Activated B cell treated with CpG ODN at 0.5 μM for 24 hours (primary cell): ENCODE measurements at regions not wholly inside any gene's neighbourhood (a gene's known extent, or its start where the extent isn't known, plus 50 kb on each side); places are given as distances from the start of the nearest gene placed in this dataset.

Experiments
- ATAC-seq: fragments of 200-7000 bp; cut with Tn5 transposase; one replicate; pipeline ENCODE4 v1.10.0; 2021; ENCODE audit warnings: low read depth, mild to moderate bottlenecking, moderate library complexity
- CTCF ChIA-PET: fragments of 350-600 bp; sonication (Branson Sonifier 250); formaldehyde crosslinking; loops from one replicate; lab custom pipeline; 2021; ENCODE audit warnings: antibody characterized with exemption; lab: Charles Lee
- POLR2A ChIA-PET: fragments of 350-600 bp; sonication (Branson Sonifier 250); formaldehyde crosslinking; loops from one replicate; lab custom pipeline; 2021; ENCODE audit warnings: antibody characterized with exemption; lab: Charles Lee
- DNase-seq: peaks from one replicate; pipeline ENCODE4 v3.0.0; 2022
- H3K27ac Mint-ChIP-seq: one replicate; pipeline ENCODE4 v1.8.0; 2020; ENCODE audit warnings: mixed read lengths
- H3K27me3 Mint-ChIP-seq: one replicate; pipeline ENCODE4 v1.8.0; 2021; ENCODE audit warnings: mixed read lengths
- H3K36me3 Mint-ChIP-seq: one replicate; pipeline ENCODE4 v1.8.0; 2021; ENCODE audit warnings: low read depth, mixed read lengths
- H3K4me1 Mint-ChIP-seq: one replicate; pipeline ENCODE4 v1.8.0; 2021; ENCODE audit warnings: mixed read lengths
- H3K4me3 Mint-ChIP-seq: one replicate; pipeline ENCODE4 v1.8.0; 2020; ENCODE audit warnings: mild to moderate bottlenecking, mixed read lengths
- H3K9me3 Mint-ChIP-seq: one replicate; pipeline ENCODE4 v1.8.0; 2020; ENCODE audit warnings: mixed read lengths
- intact Hi-C: fragments of 100-400 bp; cut with micrococcal nuclease; formaldehyde crosslinking; loops from one replicate; pipeline ENCODE4 v1.15.1; 2024
- TF ChIP-seq, protein P1 (sequence below): fragments of 200-600 bp; IDR thresholded peaks from one replicate; pipeline ENCODE4 v1.8.0; 2022; ENCODE audit warnings: antibody characterized with exemption, mild to moderate bottlenecking

DNA sequence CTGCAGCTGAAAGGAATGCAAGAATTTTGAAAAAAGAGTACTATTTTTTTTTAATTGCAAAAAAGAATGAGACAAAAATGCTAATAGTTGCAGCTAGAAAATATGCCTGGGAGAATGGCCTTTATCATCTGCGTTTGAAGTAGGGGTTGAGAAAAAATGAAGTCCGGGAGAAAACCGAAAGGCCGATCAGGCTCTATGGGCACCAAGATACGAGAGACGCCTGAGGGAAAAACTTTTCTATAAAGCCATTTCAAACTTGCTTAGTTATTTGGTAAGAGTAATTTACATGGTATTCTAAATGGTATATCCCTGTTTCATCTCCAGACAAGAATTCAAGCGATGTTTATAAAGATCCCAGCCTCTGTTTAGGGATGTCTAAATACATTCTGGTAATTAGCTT, 99.3 kb upstream of the EFNA5 start:
- no peak overlapping the region for H3K4me3 Mint-ChIP-seq
- H3K9me3 Mint-ChIP-seq, result no peaks in the 10 kb centered on the region
- ATAC-seq, result no peak
- peaks cover 2% of the 10 kb centered on the region for H3K27me3 Mint-ChIP-seq
- intact Hi-C loops, result no loop called here
- CTCF ChIA-PET, result no interaction called here
- DNase-seq, result no peak
- POLR2A ChIA-PET, result no interaction called here
- H3K36me3 Mint-ChIP-seq, result no peaks in the 10 kb centered on the region
- TF ChIP-seq, protein P1, sequence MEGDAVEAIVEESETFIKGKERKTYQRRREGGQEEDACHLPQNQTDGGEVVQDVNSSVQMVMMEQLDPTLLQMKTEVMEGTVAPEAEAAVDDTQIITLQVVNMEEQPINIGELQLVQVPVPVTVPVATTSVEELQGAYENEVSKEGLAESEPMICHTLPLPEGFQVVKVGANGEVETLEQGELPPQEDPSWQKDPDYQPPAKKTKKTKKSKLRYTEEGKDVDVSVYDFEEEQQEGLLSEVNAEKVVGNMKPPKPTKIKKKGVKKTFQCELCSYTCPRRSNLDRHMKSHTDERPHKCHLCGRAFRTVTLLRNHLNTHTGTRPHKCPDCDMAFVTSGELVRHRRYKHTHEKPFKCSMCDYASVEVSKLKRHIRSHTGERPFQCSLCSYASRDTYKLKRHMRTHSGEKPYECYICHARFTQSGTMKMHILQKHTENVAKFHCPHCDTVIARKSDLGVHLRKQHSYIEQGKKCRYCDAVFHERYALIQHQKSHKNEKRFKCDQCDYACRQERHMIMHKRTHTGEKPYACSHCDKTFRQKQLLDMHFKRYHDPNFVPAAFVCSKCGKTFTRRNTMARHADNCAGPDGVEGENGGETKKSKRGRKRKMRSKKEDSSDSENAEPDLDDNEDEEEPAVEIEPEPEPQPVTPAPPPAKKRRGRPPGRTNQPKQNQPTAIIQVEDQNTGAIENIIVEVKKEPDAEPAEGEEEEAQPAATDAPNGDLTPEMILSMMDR, result no peak
- no peak overlapping the region for H3K27ac Mint-ChIP-seq
- no peaks in the 10 kb centered on the region for H3K4me1 Mint-ChIP-seq

DNA sequence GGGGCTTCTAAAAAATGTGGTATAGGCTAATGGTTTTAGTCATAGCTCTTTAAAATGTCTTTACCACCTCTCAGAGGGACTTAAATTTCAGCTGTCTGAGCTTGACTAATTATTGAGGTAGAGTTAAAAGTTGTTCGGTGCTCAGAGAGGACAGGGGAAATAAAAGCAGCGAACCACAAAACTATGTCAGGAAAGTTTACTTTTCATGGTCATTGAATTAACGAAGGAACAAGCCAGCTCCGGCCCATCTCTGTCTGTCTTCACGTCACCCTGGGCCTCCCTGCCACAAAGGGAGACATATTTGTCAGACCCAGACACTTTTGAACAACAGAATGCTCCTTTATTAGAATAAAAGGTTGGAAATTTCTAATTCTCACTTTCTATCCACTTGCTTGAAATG, 98.8 kb upstream of the EFNA5 start:
- no peak for DNase-seq
- ChIA-PET POLR2A (no interaction called here), CTCF (no interaction called here)
- TF ChIP-seq, protein P1, result no peak
- H3K36me3 Mint-ChIP-seq, result no peaks in the 10 kb centered on the region
- intact Hi-C loops, result no loop called here
- H3K4me3 Mint-ChIP-seq, result no peak overlapping the region
- H3K9me3 Mint-ChIP-seq, result no peaks in the 10 kb centered on the region
- no peaks in the 10 kb centered on the region for H3K4me1 Mint-ChIP-seq
- H3K27ac Mint-ChIP-seq, result no peak overlapping the region
- no peak for ATAC-seq
- peaks cover 2% of the 10 kb centered on the region for H3K27me3 Mint-ChIP-seq

DNA sequence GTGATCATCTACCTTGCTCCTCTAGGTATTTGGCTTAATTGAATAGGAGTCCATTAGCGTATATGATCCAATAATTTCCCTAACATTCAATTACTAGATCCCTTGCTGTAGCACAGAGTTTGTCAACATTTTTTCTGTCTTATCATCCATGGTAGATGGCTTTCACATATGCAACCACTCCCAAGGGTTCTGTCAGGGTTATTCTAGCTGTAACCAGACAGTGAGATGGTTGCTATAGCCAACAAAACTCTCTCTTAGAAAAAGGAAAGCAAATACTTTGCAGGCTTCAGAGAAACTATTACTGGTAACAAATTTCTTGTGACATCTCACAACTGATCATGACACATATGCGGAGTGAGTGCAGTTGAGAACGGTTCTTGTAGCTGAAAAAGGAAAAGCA, 96.2 kb upstream of the EFNA5 start:
- H3K36me3 Mint-ChIP-seq, result no peaks in the 10 kb centered on the region
- ATAC-seq, result no peak
- TF ChIP-seq, protein P1, result no peak
- intact Hi-C loops, result no loop called here
- ChIA-PET POLR2A (no interaction called here), CTCF (no interaction called here)
- H3K27ac Mint-ChIP-seq, result no peak overlapping the region
- H3K4me3 Mint-ChIP-seq, result no peak overlapping the region
- H3K4me1 Mint-ChIP-seq, result no peaks in the 10 kb centered on the region
- DNase-seq, result no peak
- H3K9me3 Mint-ChIP-seq, result no peaks in the 10 kb centered on the region
- H3K27me3 Mint-ChIP-seq, result peaks cover 2% of the 10 kb centered on the region

DNA sequence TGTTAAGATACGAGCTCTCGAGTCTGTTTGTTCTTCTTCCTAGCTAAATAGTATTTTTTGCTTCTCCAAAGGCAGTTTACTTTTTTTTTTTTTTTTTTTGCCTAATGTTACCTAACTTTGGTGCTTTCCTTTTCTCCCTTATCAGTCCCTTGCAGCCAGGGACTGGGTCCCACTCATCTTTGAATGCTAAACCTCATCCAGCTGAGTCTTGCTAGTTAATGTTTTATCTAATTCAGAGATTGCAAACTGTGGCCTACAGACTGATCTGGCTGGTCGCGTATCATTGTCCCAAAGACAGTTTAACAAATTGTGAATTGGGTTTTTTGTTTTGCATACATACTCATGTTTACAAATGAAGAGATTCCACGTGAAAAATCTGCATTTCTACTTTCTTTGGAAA, 95.7 kb upstream of the EFNA5 start:
- intact Hi-C loops, result no loop called here
- DNase-seq (no peak), ATAC-seq (no peak)
- H3K36me3 Mint-ChIP-seq, result no peaks in the 10 kb centered on the region
- H3K27me3 Mint-ChIP-seq, result peaks cover 2% of the 10 kb centered on the region
- H3K9me3 Mint-ChIP-seq, result no peaks in the 10 kb centered on the region
- CTCF ChIA-PET, result no interaction called here
- H3K4me3 Mint-ChIP-seq, result no peak overlapping the region
- TF ChIP-seq, protein P1, result no peak
- POLR2A ChIA-PET, result no interaction called here
- H3K27ac Mint-ChIP-seq, result no peak overlapping the region
- no peaks in the 10 kb centered on the region for H3K4me1 Mint-ChIP-seq

DNA sequence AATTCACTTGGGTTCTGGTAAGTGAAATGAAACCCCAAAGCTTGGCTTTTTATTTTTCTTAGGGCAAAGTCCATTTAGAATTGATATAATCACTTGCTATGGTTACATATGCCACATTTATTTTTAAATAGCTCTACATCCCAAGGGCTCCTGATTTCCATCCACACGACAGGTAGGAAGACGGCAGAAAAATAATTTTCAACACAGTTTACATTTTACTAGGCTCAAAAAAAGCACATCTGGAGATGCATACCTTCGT, 95.0 kb upstream of the EFNA5 start:
- CTCF ChIA-PET, result no interaction called here
- Mint-ChIP-seq H3K4me3 (no peak overlapping the region), H3K36me3 (no peaks in the 10 kb centered on the region), H3K27me3 (peaks cover 2% of the 10 kb centered on the region), H3K9me3 (no peaks in the 10 kb centered on the region), H3K27ac (no peak overlapping the region), H3K4me1 (no peaks in the 10 kb centered on the region)
- TF ChIP-seq, protein P1, result no peak
- ATAC-seq (no peak), DNase-seq (no peak)
- intact Hi-C loops, result no loop called here
- POLR2A ChIA-PET, result no interaction called here
